Lower leg skin (tissue), 4 donors: ENCODE measurements at regions not wholly inside any gene's neighbourhood (a gene's known extent, or its start where the extent isn't known, plus 50 kb on each side); places are given as distances from the start of the nearest gene placed in this dataset.

Experiments
- DNase-seq, 2 donors: peaks; one replicate each; pipeline ENCODE4 v3.0.0-alpha.2; 2019; ENCODE audit warnings: low spot score in 2 of 2
- H3K4me3 ChIP-seq: fragments of 200-600 bp; sonication (generic); 2 replicates; pipeline ENCODE4 v1.5.1; 2017; ENCODE audit warnings: mild to moderate bottlenecking, low read depth; ENCODE audit not compliant: poor library complexity, severe bottlenecking
- CTCF ChIP-seq, 3 donors: fragments of 450-650 bp; IDR thresholded peaks; one replicate each; pipeline ENCODE4 v1.5.1; 2016; ENCODE audit warnings: antibody characterized with exemption in 3 of 3, mild to moderate bottlenecking in 3 of 3, moderate library complexity in 2 of 3
- POLR2A ChIP-seq, 2 donors: fragments of 450-650 bp; IDR thresholded peaks; one replicate each; pipeline ENCODE4 v1.6.1; 2016 to 2017; ENCODE audit warnings: antibody characterized with exemption in 2 of 2, mild to moderate bottlenecking in 1 of 2, moderate library complexity in 1 of 2
- WGBS, 2 donors: methylation state at CpG; one replicate each; pipeline ENCODE4 v1.1.5; 2018; 5-methylcytosine and 5-hydroxymethylcytosine counted together
- intact Hi-C: fragments of 100-400 bp; cut with DNase I; formaldehyde crosslinking; loops from one replicate; pipeline ENCODE4 v1.15.0; 2023; ENCODE audit warnings: low total_unique reads

- TF ChIP-seq CTCF (IDR thresholded peaks at IDR 0.05) (no peak), POLR2A (IDR thresholded peaks at IDR 0.05) (no peak)
- no peak for DNase-seq
- intact Hi-C loops, result no loop called here
- 67 to 77% methylated on average over 4 of the region's 4 CpGs for WGBS, 2 donors
- H3K4me3 ChIP-seq, result no peak overlapping the region
Measured at GRCh38 chr5:26802944-26803343, 235.4 kb downstream of the CDH9 start.

GRCh38 chr5:26791433-26791832 is 247.0 kb downstream of the CDH9 start:
- H3K4me3 ChIP-seq, result no peak overlapping the region
- DNase-seq, result no peak
- intact Hi-C loops, result no loop called here
- TF ChIP-seq POLR2A (IDR thresholded peaks at IDR 0.05) (no peak), CTCF (IDR thresholded peaks at IDR 0.05) (no peak)
- WGBS, 2 donors, result 58 to 68% methylated on average over 1 of the region's 1 CpG

GRCh38 chr5:26791021-26791420 is 247.4 kb downstream of the CDH9 start:
- intact Hi-C loops, result no loop called here
- TF ChIP-seq POLR2A (IDR thresholded peaks at IDR 0.05) (no peak), CTCF (IDR thresholded peaks at IDR 0.05) (no peak)
- H3K4me3 ChIP-seq, result no peak overlapping the region
- WGBS, 2 donors, result 42 to 48% methylated on average over 3 of the region's 3 CpGs
- DNase-seq, result no peak

GRCh38 chr5:26763215-26763614 is 275.2 kb downstream of the CDH9 start:
- H3K4me3 ChIP-seq, result no peak overlapping the region
- TF ChIP-seq CTCF (IDR thresholded peaks at IDR 0.05), result no peak
- no peak for TF ChIP-seq POLR2A (IDR thresholded peaks at IDR 0.05)
- intact Hi-C loops, result no loop called here
- DNase-seq, result no peak
- 25 to 33% methylated on average over 3 of the region's 3 CpGs for WGBS, 2 donors

- 83 to 84% methylated on average over 4 of the region's 4 CpGs for WGBS, 2 donors
- TF ChIP-seq CTCF (IDR thresholded peaks at IDR 0.05) (no peak), POLR2A (IDR thresholded peaks at IDR 0.05) (no peak)
- intact Hi-C loops, result no loop called here
- no peak for DNase-seq
- H3K4me3 ChIP-seq, result no peak overlapping the region
Measured at GRCh38 chr5:26761446-26761845, 276.9 kb downstream of the CDH9 start.

GRCh38 chr5:26761045-26761444 is 277.3 kb downstream of the CDH9 start:
- no peak overlapping the region for H3K4me3 ChIP-seq
- WGBS, 2 donors, result 40% methylated on average over 7 of the region's 7 CpGs
- TF ChIP-seq POLR2A (IDR thresholded peaks at IDR 0.05) (no peak), CTCF (IDR thresholded peaks at IDR 0.05) (no peak)
- no peak for DNase-seq
- intact Hi-C loops, result no loop called here
